Keratinocyte (primary cell): ENCODE measurements at regions not wholly inside any gene's neighbourhood (a gene's known extent, or its start where the extent isn't known, plus 50 kb on each side); places are given as distances from the start of the nearest gene placed in this dataset.

Experiments
- DNase-seq: peaks from one replicate; pipeline ENCODE4 v3.0.0-alpha.2; 2011; ENCODE audit warnings: low read depth, missing footprints, low spot score
- FAIRE-seq: peaks from 2 replicates; lab custom pipeline; 2011; peaks lifted over from hg19 to GRCh38; lab: Jason Lieb, UNC
- H2AFZ ChIP-seq: 2 replicates; pipeline ENCODE4 v1.6.0; 2012; ENCODE audit warnings: low read length, control low read depth, inconsistent platforms; ENCODE audit not compliant: control insufficient read depth
- H3K27ac ChIP-seq: 2 replicates; pipeline ENCODE4 v1.5.1; 2011; ENCODE audit warnings: low read length; ENCODE audit not compliant: control insufficient read depth, insufficient read depth
- H3K27me3 ChIP-seq: 3 replicates; pipeline ENCODE4 v1.6.0; 2011; ENCODE audit warnings: low read length; ENCODE audit not compliant: control insufficient read depth, insufficient read depth; ENCODE audit errors: extremely low read depth
- H3K36me3 ChIP-seq, 2 experiments: 2 replicates in 1 of 2; 3 replicates in 1 of 2; pipeline ENCODE4 v1.5.1; 2011; ENCODE audit warnings: low read length in 2 of 2, mild to moderate bottlenecking in 1 of 2; ENCODE audit not compliant: control insufficient read depth in 2 of 2, insufficient read depth in 2 of 2; ENCODE audit errors: extremely low read depth in 1 of 2
- H3K4me1 ChIP-seq: 3 replicates; pipeline ENCODE4 v1.5.1; 2011; ENCODE audit warnings: low read length; ENCODE audit not compliant: control insufficient read depth, insufficient read depth; ENCODE audit errors: extremely low read depth
- H3K4me2 ChIP-seq: 3 replicates; pipeline ENCODE4 v1.6.0; 2011; ENCODE audit warnings: low read depth, low read length; ENCODE audit not compliant: control insufficient read depth, insufficient read depth; ENCODE audit errors: extremely low read depth
- H3K4me3 ChIP-seq, 3 experiments: fragments of 200-600 bp in 1 of 3; sonication (generic) in 1 of 3; 2 replicates in 2 of 3; 3 replicates in 1 of 3; pipeline ENCODE4 v1.5.1; 2011 to 2016; ENCODE audit warnings: low read length in 3 of 3, mild to moderate bottlenecking in 3 of 3, control low read depth in 2 of 3, inconsistent platforms in 1 of 3, low read depth in 1 of 3, mixed read lengths in 1 of 3, mixed run types in 1 of 3, moderate library complexity in 1 of 3; ENCODE audit not compliant: control insufficient read depth in 2 of 3, insufficient read depth in 2 of 3; ENCODE audit errors: extremely low read depth in 1 of 3
- H3K79me2 ChIP-seq: 2 replicates; pipeline ENCODE4 v1.6.0; 2012; ENCODE audit warnings: low read length; ENCODE audit not compliant: control insufficient read depth, insufficient read depth
- H3K9ac ChIP-seq: 3 replicates; pipeline ENCODE4 v1.6.0; 2011; ENCODE audit warnings: low read length; ENCODE audit not compliant: control insufficient read depth, insufficient read depth; ENCODE audit errors: extremely low read depth
- H3K9me1 ChIP-seq: 3 replicates; pipeline ENCODE4 v1.6.0; 2011; ENCODE audit warnings: low read length; ENCODE audit not compliant: control insufficient read depth, insufficient read depth; ENCODE audit errors: extremely low read depth
- H3K9me3 ChIP-seq: 2 replicates; pipeline ENCODE4 v1.5.1; 2012; ENCODE audit warnings: low read depth, low read length; ENCODE audit not compliant: control insufficient read depth
- H4K20me1 ChIP-seq: 3 replicates; pipeline ENCODE4 v1.6.0; 2011; ENCODE audit warnings: low read length; ENCODE audit not compliant: control insufficient read depth, insufficient read depth; ENCODE audit errors: extremely low read depth
- EZH2 ChIP-seq: IDR thresholded peaks from one replicate; pipeline ENCODE4 v1.6.1; 2012; ENCODE audit warnings: inconsistent platforms, mild to moderate bottlenecking, low read length, moderate library complexity
- dilution Hi-C: fragments of 300-500 bp; cut with MboI; formaldehyde crosslinking; loops from one replicate; pipeline ENCODE4 v1.7.0; 2020; ENCODE audit warnings: low sequenced_read_pairs; ENCODE audit not compliant: extremely low pct_ligation_motif_present
- TF ChIP-seq, protein P1 (sequence below), 3 experiments: IDR thresholded peaks in 1 of 3; conservative IDR thresholded peaks in 1 of 3; optimal IDR thresholded peaks in 1 of 3; 2 replicates in 2 of 3; 3 replicates in 1 of 3; pipeline versions ENCODE3 to v1.5.1; 2011; ENCODE audit warnings: low read length in 3 of 3, mild to moderate bottlenecking in 3 of 3, moderate library complexity in 2 of 3, control low read depth in 1 of 3, inconsistent platforms in 1 of 3; ENCODE audit not compliant: insufficient read depth in 2 of 3; ENCODE audit errors: extremely low read depth in 1 of 3

DNA sequence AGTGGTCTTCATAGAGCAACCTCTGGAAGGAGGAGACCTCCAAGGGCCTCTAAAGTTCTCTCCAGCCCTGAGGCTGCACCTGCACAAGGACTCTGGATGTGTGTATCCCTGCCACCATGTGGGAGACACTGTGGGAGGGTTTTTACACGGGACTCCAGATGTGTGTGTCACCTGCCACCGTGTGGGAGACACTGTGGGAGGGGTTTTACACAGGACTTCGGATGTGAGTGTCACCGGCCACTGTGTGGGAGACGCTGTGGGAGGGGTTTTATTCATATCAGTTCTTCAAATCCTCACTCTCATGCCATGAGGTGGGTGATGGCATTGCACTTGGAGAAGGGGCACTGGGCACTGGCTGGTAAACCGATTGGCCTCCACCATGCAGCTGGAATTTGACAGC lies 90.2 kb upstream of the SSTR4 start:
- no peak overlapping the region for H3K4me2 ChIP-seq
- H3K27ac ChIP-seq = no peak overlapping the region
- H2AFZ ChIP-seq = no peak overlapping the region
- H3K9me3 ChIP-seq = no peaks in the 10 kb centered on the region
- no peaks in the 10 kb centered on the region for H4K20me1 ChIP-seq
- no peak overlapping the region for H3K4me3 ChIP-seq
- H3K27me3 ChIP-seq = peaks cover 14% of the 10 kb centered on the region
- no peaks in the 10 kb centered on the region for H3K4me1 ChIP-seq
- H3K79me2 ChIP-seq = no peaks in the 10 kb centered on the region
- H3K9me1 ChIP-seq = no peaks in the 10 kb centered on the region
- dilution Hi-C loops = no loop called here
- H3K36me3 ChIP-seq = no peaks in the 10 kb centered on the region
- FAIRE-seq (no peak), DNase-seq (no peak)
- no peak for TF ChIP-seq EZH2
- TF ChIP-seq, protein P1, sequence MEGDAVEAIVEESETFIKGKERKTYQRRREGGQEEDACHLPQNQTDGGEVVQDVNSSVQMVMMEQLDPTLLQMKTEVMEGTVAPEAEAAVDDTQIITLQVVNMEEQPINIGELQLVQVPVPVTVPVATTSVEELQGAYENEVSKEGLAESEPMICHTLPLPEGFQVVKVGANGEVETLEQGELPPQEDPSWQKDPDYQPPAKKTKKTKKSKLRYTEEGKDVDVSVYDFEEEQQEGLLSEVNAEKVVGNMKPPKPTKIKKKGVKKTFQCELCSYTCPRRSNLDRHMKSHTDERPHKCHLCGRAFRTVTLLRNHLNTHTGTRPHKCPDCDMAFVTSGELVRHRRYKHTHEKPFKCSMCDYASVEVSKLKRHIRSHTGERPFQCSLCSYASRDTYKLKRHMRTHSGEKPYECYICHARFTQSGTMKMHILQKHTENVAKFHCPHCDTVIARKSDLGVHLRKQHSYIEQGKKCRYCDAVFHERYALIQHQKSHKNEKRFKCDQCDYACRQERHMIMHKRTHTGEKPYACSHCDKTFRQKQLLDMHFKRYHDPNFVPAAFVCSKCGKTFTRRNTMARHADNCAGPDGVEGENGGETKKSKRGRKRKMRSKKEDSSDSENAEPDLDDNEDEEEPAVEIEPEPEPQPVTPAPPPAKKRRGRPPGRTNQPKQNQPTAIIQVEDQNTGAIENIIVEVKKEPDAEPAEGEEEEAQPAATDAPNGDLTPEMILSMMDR (optimal IDR thresholded peaks at IDR 0.05 in 1 of 3, IDR thresholded peaks at IDR 0.05 in 1 of 3, conservative IDR thresholded peaks at IDR 0.05 in 1 of 3; ENCODE audit: extremely low read depth in 1 of 3, insufficient read depth in 2 of 3, low read length in 3 of 3) = no peak
- H3K9ac ChIP-seq = no peak overlapping the region

GRCh38 chr20:22946596-22946995 lies 88.5 kb upstream of the SSTR4 start:
- FAIRE-seq (no peak), DNase-seq (no peak)
- H3K9me3 ChIP-seq = no peaks in the 10 kb centered on the region
- H3K4me3 ChIP-seq = no peak overlapping the region
- TF ChIP-seq EZH2 = no peak
- TF ChIP-seq, protein P1 (optimal IDR thresholded peaks at IDR 0.05 in 1 of 3, IDR thresholded peaks at IDR 0.05 in 1 of 3, conservative IDR thresholded peaks at IDR 0.05 in 1 of 3; ENCODE audit: extremely low read depth in 1 of 3, insufficient read depth in 2 of 3, low read length in 3 of 3) = no peak
- H3K27me3 ChIP-seq = peaks cover 14% of the 10 kb centered on the region
- no peaks in the 10 kb centered on the region for H3K4me1 ChIP-seq
- no peak overlapping the region for H3K27ac ChIP-seq
- H3K9ac ChIP-seq = no peak overlapping the region
- H3K4me2 ChIP-seq = no peak overlapping the region
- H4K20me1 ChIP-seq = no peaks in the 10 kb centered on the region
- no peaks in the 10 kb centered on the region for H3K9me1 ChIP-seq
- H3K36me3 ChIP-seq = no peaks in the 10 kb centered on the region
- H3K79me2 ChIP-seq = no peaks in the 10 kb centered on the region
- dilution Hi-C loops = no loop called here
- no peak overlapping the region for H2AFZ ChIP-seq
